Bronchial epithelial cell (primary cell): ENCODE measurements at regions not wholly inside any gene's neighbourhood (a gene's known extent, or its start where the extent isn't known, plus 50 kb on each side); places are given as distances from the start of the nearest gene placed in this dataset.

Experiments
- DNase-seq: peaks from one replicate; pipeline ENCODE4 v3.0.0-alpha.2; 2010; ENCODE audit warnings: low read depth
- FAIRE-seq: peaks from 2 replicates; lab custom pipeline; 2011; peaks lifted over from hg19 to GRCh38; lab: Jason Lieb, UNC
- H3K27me3 ChIP-seq: 2 replicates; pipeline ENCODE4 v1.5.1; 2011; ENCODE audit warnings: low read length; ENCODE audit not compliant: control insufficient read depth, insufficient read depth
- H3K36me3 ChIP-seq: 2 replicates; pipeline ENCODE4 v1.5.1; 2011; ENCODE audit warnings: low read length; ENCODE audit not compliant: control insufficient read depth, insufficient read depth
- H3K4me3 ChIP-seq: 2 replicates; pipeline ENCODE4 v1.5.1; 2011; ENCODE audit warnings: mild to moderate bottlenecking, low read depth, low read length, control low read depth
- TF ChIP-seq, protein P1 (sequence below): IDR thresholded peaks from 2 replicates; pipeline ENCODE4 v1.5.1; 2011; ENCODE audit warnings: mild to moderate bottlenecking, moderate library complexity, low read length, control low read depth, inconsistent platforms; ENCODE audit not compliant: insufficient read depth, severe bottlenecking

GRCh38 chr4:27289704-27290103 is 429.1 kb downstream of the STIM2 start:
- DNase-seq = no peak
- no peak for FAIRE-seq
- Histone ChIP-seq H3K36me3 (no peaks in the 10 kb centered on the region), H3K4me3 (no peak overlapping the region), H3K27me3 (no peaks in the 10 kb centered on the region)
- TF ChIP-seq, protein P1, sequence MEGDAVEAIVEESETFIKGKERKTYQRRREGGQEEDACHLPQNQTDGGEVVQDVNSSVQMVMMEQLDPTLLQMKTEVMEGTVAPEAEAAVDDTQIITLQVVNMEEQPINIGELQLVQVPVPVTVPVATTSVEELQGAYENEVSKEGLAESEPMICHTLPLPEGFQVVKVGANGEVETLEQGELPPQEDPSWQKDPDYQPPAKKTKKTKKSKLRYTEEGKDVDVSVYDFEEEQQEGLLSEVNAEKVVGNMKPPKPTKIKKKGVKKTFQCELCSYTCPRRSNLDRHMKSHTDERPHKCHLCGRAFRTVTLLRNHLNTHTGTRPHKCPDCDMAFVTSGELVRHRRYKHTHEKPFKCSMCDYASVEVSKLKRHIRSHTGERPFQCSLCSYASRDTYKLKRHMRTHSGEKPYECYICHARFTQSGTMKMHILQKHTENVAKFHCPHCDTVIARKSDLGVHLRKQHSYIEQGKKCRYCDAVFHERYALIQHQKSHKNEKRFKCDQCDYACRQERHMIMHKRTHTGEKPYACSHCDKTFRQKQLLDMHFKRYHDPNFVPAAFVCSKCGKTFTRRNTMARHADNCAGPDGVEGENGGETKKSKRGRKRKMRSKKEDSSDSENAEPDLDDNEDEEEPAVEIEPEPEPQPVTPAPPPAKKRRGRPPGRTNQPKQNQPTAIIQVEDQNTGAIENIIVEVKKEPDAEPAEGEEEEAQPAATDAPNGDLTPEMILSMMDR = no peak

- Histone ChIP-seq H3K36me3 (no peaks in the 10 kb centered on the region), H3K27me3 (no peaks in the 10 kb centered on the region), H3K4me3 (no peak overlapping the region)
- TF ChIP-seq, protein P1 = no peak
- peak; percentile 13 for DNase-seq
- FAIRE-seq = no peak
Measured at GRCh38 chr4:27293831-27294230, 433.2 kb downstream of the STIM2 start.

DNA sequence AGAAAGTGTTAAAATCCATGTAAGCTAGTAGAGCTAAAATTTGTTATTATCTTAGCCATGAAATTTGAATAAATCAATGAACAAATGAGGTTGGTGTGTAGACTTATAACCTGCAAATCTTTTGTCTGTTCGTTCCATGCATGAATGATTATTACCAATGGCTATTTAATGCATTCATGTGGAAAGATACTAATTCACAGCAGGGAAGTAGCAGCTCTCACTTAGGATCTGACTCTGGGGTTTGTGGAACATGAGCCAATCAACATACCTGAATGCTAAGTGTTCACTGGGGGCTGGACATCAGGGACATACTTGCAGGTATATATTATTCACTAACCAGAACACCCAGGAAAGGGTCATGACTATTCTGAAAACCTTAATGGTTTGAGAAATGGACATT is 444.1 kb downstream of the STIM2 start:
- DNase-seq (no peak), FAIRE-seq (no peak)
- H3K36me3 ChIP-seq = no peaks in the 10 kb centered on the region
- H3K27me3 ChIP-seq = no peaks in the 10 kb centered on the region
- TF ChIP-seq, protein P1 = no peak
- no peak overlapping the region for H3K4me3 ChIP-seq

DNA sequence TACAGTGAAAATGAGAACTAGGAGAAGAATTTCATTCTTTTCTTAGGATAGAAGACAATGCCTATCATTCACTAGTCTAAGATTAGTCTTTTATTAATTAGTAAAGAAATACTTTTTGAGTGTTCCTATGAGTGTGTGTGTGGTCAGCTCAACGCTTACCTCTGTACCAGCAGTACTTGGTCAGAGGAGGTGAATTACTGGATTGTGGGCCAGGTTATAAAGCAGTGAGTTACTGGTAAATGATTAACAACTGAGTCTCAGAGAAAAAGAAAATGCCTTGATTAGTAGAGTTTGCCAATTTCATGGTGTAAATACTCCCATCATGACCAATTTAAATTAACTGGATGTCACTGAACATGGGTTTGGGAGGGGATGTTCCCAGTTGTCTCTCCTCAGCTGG is 444.6 kb downstream of the STIM2 start:
- DNase-seq (no peak), FAIRE-seq (no peak)
- Histone ChIP-seq H3K4me3 (no peak overlapping the region), H3K27me3 (no peaks in the 10 kb centered on the region), H3K36me3 (no peaks in the 10 kb centered on the region)
- TF ChIP-seq, protein P1 = no peak

DNA sequence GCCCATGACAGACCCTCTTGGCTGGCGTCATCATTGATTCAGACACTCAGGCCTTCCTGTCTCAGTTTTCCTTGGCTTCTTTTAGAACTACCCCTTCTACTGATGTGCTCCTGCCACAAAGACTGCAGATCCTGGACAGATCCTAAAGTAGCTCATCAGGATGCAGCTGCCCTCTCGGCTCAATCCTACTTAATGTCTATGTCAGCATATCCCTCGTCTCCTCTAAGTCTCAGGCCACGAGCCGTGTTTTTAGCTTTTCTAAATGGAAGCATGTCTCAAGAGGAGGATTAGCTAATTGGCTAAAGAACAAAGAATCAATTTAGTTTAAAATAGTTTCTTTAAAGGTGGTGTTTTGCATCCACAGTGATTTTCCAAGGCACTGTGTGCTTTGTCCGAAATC is 447.7 kb downstream of the STIM2 start:
- Histone ChIP-seq H3K4me3 (no peak overlapping the region), H3K27me3 (no peaks in the 10 kb centered on the region), H3K36me3 (no peaks in the 10 kb centered on the region)
- no peak for FAIRE-seq
- DNase-seq = no peak
- TF ChIP-seq, protein P1 = no peak

- H3K27me3 ChIP-seq = no peaks in the 10 kb centered on the region
- FAIRE-seq (no peak), DNase-seq (no peak)
- no peak overlapping the region for H3K4me3 ChIP-seq
- no peaks in the 10 kb centered on the region for H3K36me3 ChIP-seq
- TF ChIP-seq, protein P1 = no peak
Measured at GRCh38 chr4:27315625-27316024, 455.0 kb downstream of the STIM2 start.
